CD4-positive, CD25-positive, alpha-beta regulatory T cell (primary cell): ENCODE measurements at regions not wholly inside any gene's neighbourhood (a gene's known extent, or its start where the extent isn't known, plus 50 kb on each side); places are given as distances from the start of the nearest gene placed in this dataset.
A peak's percentile ranks its signal among the peaks of the same experiment; 100 is the strongest.

Source experiments
- ATAC-seq, 2 donors: fragments of 150-1000 bp; cut with Tn5 transposase; one replicate each; pipeline ENCODE4 v1.10.0; 2021; ENCODE audit warnings: low read depth in 2 of 2, moderate number of reproducible peaks in 2 of 2, moderate library complexity in 1 of 2
- DNase-seq, 3 donors: peaks; one replicate each; pipeline versions ENCODE4 v3.0.0 to v3.0.0-alpha.2; 2012 to 2022; ENCODE audit warnings: mixed read lengths in 1 of 3
- H3K27ac ChIP-seq: one replicate; pipeline ENCODE4 v1.7.0; 2013; ENCODE audit warnings: mild to moderate bottlenecking, low read length; ENCODE audit not compliant: insufficient read depth, poor library complexity, severe bottlenecking
- H3K27me3 ChIP-seq: one replicate; pipeline ENCODE4 v1.7.0; 2013; ENCODE audit warnings: low read length; ENCODE audit not compliant: control insufficient read depth, insufficient read depth
- H3K36me3 ChIP-seq: one replicate; pipeline ENCODE4 v1.7.0; 2013; ENCODE audit warnings: mild to moderate bottlenecking, low read length, moderate library complexity; ENCODE audit not compliant: control insufficient read depth, insufficient read depth
- H3K4me1 ChIP-seq: 2 replicates; pipeline ENCODE4 v1.7.0; 2013; ENCODE audit warnings: mild to moderate bottlenecking, low read length; ENCODE audit not compliant: insufficient read depth, control insufficient read depth, poor library complexity, severe bottlenecking
- H3K4me3 ChIP-seq: one replicate; pipeline ENCODE4 v1.7.0; 2013; ENCODE audit warnings: low read depth, mild to moderate bottlenecking, low read length, moderate library complexity
- H3K9me3 ChIP-seq, 2 experiments: 1 replicate in 1 of 2; 2 replicates in 1 of 2; pipeline ENCODE4 v1.7.0; 2013; ENCODE audit warnings: low read length in 2 of 2, mild to moderate bottlenecking in 1 of 2, moderate library complexity in 1 of 2; ENCODE audit not compliant: control insufficient read depth in 2 of 2
- H3K27ac Mint-ChIP-seq, 3 donors: one replicate each; pipeline ENCODE4 v1.8.0; 2020 to 2022; ENCODE audit warnings: mild to moderate bottlenecking in 3 of 3, mixed read lengths in 3 of 3, moderate library complexity in 2 of 3
- H3K27me3 Mint-ChIP-seq: one replicate; pipeline ENCODE4 v1.8.0; 2022; ENCODE audit warnings: mild to moderate bottlenecking, mixed read lengths
- H3K36me3 Mint-ChIP-seq: one replicate; pipeline ENCODE4 v1.8.0; 2020; ENCODE audit warnings: mixed read lengths
- H3K4me1 Mint-ChIP-seq, 4 donors: one replicate each; pipeline ENCODE4 v1.8.0; 2020 to 2022; ENCODE audit warnings: mixed read lengths in 4 of 4, mild to moderate bottlenecking in 1 of 4
- H3K4me3 Mint-ChIP-seq, 4 donors: one replicate each; pipeline ENCODE4 v1.8.0; 2020 to 2022; ENCODE audit warnings: mild to moderate bottlenecking in 4 of 4, mixed read lengths in 4 of 4, moderate library complexity in 3 of 4
- H3K9me3 Mint-ChIP-seq, 7 donors: one replicate each; pipeline ENCODE4 v1.8.0; 2020 to 2022; ENCODE audit warnings: mixed read lengths in 7 of 7, mild to moderate bottlenecking in 3 of 7, moderate library complexity in 2 of 7

DNA sequence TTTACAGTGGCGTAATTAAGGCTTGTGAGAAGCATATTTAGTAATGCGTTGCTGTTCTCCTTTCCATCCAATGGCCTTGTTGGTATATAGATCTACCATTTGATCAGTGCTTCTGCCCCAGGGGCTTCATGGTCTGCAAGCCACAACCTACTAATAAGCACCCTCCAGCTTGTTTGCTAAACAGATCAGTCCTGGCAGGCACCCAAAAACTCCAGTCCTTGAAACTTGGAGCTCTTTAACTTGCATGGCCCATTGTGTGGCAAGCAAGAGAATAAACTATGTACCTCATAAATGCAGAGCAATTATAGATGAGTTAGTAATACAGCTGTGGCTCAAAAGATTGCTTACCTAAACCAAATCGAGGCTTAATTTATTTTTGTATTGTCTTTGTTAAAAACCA, 158.5 kb downstream of the FTCDNL1 start:
- no peaks in the 10 kb centered on the region for H3K27me3 ChIP-seq
- no peaks in the 10 kb centered on the region for H3K36me3 Mint-ChIP-seq
- no peaks in the 10 kb centered on the region for H3K36me3 ChIP-seq
- peaks cover 0 to 3% (median 0%) of the 10 kb centered on the region in 7 donors for H3K9me3 Mint-ChIP-seq
- ATAC-seq: no peak
- peaks cover 5% of the 10 kb centered on the region for H3K27me3 Mint-ChIP-seq
- H3K9me3 ChIP-seq: no peaks in the 10 kb centered on the region
- H3K4me3 Mint-ChIP-seq: no peak overlapping the region
- H3K27ac ChIP-seq: no peak overlapping the region
- no peak overlapping the region for H3K4me3 ChIP-seq
- H3K4me1 ChIP-seq: no peaks in the 10 kb centered on the region
- no peak overlapping the region for H3K27ac Mint-ChIP-seq
- H3K4me1 Mint-ChIP-seq: no peaks in the 10 kb centered on the region
- DNase-seq: no peak

DNA sequence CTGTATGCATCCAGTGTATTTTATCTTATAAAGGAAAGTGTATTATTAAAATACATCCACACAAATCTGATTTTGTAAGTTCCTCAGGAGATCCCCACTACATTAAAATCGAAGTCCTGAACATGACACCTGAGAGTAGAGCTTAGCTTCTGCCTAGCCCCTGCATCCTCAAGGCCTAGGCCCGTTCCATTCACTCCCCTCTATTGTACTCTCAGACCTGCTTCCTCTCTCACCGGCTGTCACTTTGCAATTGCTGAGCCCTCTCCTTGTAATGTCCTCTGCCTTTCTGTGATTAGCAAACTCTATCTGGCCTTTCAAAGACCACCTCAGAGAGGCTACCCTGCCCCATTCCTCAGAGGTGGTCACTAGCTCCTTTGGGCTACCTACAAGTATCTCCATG, 160.8 kb downstream of the FTCDNL1 start:
- Histone ChIP-seq H3K4me3 (no peak overlapping the region), H3K9me3 (no peaks in the 10 kb centered on the region), H3K27me3 (no peaks in the 10 kb centered on the region), H3K36me3 (no peaks in the 10 kb centered on the region), H3K27ac (no peak overlapping the region), H3K4me1 (no peaks in the 10 kb centered on the region)
- peaks cover 0 to 3% (median 0%) of the 10 kb centered on the region in 7 donors for H3K9me3 Mint-ChIP-seq
- H3K4me3 Mint-ChIP-seq: no peak overlapping the region
- DNase-seq (no peak), ATAC-seq (no peak)
- no peak overlapping the region for H3K27ac Mint-ChIP-seq
- H3K36me3 Mint-ChIP-seq: no peaks in the 10 kb centered on the region
- H3K27me3 Mint-ChIP-seq: peaks cover 5% of the 10 kb centered on the region
- peaks cover 0 to 5% (median under 1%) of the 10 kb centered on the region in 4 donors for H3K4me1 Mint-ChIP-seq

DNA sequence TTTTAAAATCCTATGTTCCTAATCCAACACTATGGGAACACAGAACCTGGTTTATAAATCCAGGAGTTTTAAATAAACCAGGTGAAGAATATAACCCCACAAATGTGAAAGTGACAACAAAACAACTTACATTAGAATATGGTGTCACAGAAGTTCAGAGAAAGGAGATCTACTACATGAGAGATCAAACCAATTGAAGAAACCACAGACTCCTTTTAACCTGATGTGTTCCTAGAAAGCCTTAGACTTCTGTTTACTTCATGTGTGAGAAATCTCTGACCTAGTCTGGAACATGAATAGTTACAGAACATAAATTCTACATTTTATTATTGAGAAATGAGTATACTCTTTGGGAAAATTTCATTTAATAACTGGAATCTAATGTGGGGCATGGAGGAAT, 165.3 kb downstream of the FTCDNL1 start:
- H3K36me3 ChIP-seq: no peaks in the 10 kb centered on the region
- Mint-ChIP-seq H3K27ac (no peak overlapping the region), H3K27me3 (no peaks in the 10 kb centered on the region), H3K36me3 (no peaks in the 10 kb centered on the region), H3K4me1 (peaks cover 0 to 8% (median 2%) of the 10 kb centered on the region in 4 donors), H3K9me3 (peaks cover 0 to 2% (median 0%) of the 10 kb centered on the region in 7 donors), H3K4me3 (no peak overlapping the region)
- no peak overlapping the region for H3K27ac ChIP-seq
- no peaks in the 10 kb centered on the region for H3K4me1 ChIP-seq
- DNase-seq (peak in 1 of 3 donors; percentile 31), ATAC-seq (no peak)
- no peak overlapping the region for H3K4me3 ChIP-seq
- H3K9me3 ChIP-seq: no peaks in the 10 kb centered on the region
- no peaks in the 10 kb centered on the region for H3K27me3 ChIP-seq

DNA sequence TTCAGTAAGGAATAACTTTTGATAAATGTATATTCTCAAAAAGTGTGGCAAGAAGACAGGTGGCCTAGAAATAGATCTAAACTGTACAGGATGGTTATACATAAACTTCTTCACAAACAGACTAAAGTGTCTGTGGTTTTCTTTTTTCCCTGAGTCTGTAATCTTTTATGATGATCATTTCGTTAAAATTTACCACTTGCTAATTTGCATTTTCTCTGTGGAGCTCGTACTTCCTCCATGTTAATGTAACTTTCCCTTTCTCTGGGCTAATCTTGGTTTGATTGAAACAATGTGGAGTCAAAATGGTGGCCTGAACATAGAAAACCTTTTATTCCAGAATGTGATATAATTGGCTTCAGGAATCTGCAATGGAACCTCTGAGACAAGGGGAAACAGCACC, 166.2 kb downstream of the FTCDNL1 start:
- H3K36me3 Mint-ChIP-seq: no peaks in the 10 kb centered on the region
- Histone ChIP-seq H3K36me3 (no peaks in the 10 kb centered on the region), H3K4me3 (no peak overlapping the region), H3K9me3 (no peaks in the 10 kb centered on the region), H3K27ac (no peak overlapping the region), H3K27me3 (no peaks in the 10 kb centered on the region), H3K4me1 (no peaks in the 10 kb centered on the region)
- no peak overlapping the region for H3K4me3 Mint-ChIP-seq
- H3K4me1 Mint-ChIP-seq: peaks cover 0 to 8% (median 2%) of the 10 kb centered on the region in 4 donors
- H3K27me3 Mint-ChIP-seq: no peaks in the 10 kb centered on the region
- no peak overlapping the region for H3K27ac Mint-ChIP-seq
- DNase-seq: no peak
- ATAC-seq: no peak
- H3K9me3 Mint-ChIP-seq: peaks cover 0 to 2% (median 0%) of the 10 kb centered on the region in 7 donors

DNA sequence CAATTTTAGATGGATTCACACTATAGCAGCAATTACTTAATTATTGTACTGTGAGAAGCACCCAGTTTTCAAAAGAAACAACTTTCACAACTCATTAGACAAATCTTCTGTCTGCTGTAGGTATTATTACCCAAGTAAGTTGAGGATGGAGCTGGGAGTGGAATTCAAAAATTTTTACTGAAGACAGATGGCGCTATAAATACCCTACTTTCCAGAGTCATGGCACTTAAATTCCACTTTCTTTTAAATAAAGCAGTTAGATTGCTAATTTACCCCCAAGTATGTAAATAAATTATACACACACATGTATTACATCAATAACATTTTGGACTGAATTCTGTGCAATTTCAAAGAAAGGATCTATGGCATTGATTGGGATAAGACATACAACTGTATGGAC, 166.8 kb downstream of the FTCDNL1 start:
- no peak overlapping the region for H3K27ac Mint-ChIP-seq
- H3K36me3 Mint-ChIP-seq: no peaks in the 10 kb centered on the region

DNA sequence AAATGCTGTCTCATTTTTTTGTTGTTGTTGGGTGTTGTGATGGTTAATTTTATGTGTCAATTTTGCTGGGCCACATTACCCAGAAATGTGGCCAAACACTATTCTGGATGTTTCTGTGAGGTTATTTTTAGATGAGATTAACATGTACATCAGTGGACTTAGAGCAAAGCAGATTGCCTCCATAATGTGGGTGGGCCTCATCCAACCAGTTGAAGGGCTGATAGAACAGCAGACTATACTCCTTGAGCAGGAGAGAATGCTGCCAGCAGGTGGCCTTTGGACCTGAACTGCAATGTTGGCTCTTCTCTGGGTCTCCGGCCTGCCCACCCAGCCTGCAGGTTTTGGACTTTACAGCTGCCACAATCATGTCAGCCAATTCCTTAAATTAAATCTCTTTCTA, 169.0 kb downstream of the FTCDNL1 start:
- Mint-ChIP-seq H3K4me1 (peaks cover 0 to 8% (median 2%) of the 10 kb centered on the region in 4 donors), H3K36me3 (no peaks in the 10 kb centered on the region), H3K4me3 (no peak overlapping the region), H3K27me3 (peaks cover 5% of the 10 kb centered on the region), H3K9me3 (peaks cover 0 to 2% (median 0%) of the 10 kb centered on the region in 7 donors), H3K27ac (no peak overlapping the region)
- H3K4me1 ChIP-seq: no peaks in the 10 kb centered on the region
- H3K36me3 ChIP-seq: no peaks in the 10 kb centered on the region
- ATAC-seq: no peak
- H3K27ac ChIP-seq: no peak overlapping the region
- H3K9me3 ChIP-seq: no peaks in the 10 kb centered on the region
- H3K27me3 ChIP-seq: no peaks in the 10 kb centered on the region
- no peak overlapping the region for H3K4me3 ChIP-seq
- DNase-seq: no peak

More for the DNA sequence above, 166.8 kb downstream of the FTCDNL1 start:
- no peaks in the 10 kb centered on the region for H3K36me3 ChIP-seq
- ATAC-seq (no peak), DNase-seq (no peak)
- H3K4me3 ChIP-seq: no peak overlapping the region
- H3K9me3 ChIP-seq: no peaks in the 10 kb centered on the region
- no peak overlapping the region for H3K4me3 Mint-ChIP-seq
- peaks cover 0 to 2% (median 0%) of the 10 kb centered on the region in 7 donors for H3K9me3 Mint-ChIP-seq
- H3K27ac ChIP-seq: no peak overlapping the region
- no peaks in the 10 kb centered on the region for H3K27me3 ChIP-seq
- H3K27me3 Mint-ChIP-seq: no peaks in the 10 kb centered on the region
- peaks cover 0 to 8% (median 2%) of the 10 kb centered on the region in 4 donors for H3K4me1 Mint-ChIP-seq
- no peaks in the 10 kb centered on the region for H3K4me1 ChIP-seq

DNA sequence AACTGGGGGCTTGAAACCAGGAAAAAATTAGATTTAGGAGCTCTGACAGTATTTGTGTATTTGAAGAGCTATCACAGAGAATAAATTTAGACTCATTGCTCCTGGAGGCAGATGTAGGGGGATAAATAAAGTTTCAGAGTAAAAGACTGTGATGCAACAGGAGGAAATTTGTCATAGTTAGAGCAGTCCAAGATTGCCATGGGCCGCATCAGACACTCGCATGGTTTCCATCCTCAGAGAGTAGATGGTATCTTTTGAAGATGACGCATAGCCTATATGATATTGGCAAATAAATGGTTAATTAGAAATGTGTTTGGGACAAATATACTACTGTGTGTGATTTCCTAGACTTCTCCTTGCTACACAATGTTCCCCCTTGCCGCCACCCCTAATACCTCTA, 170.5 kb downstream of the FTCDNL1 start:
- Mint-ChIP-seq H3K27ac (no peak overlapping the region), H3K4me3 (no peak overlapping the region)
- no peak for ATAC-seq

DNA sequence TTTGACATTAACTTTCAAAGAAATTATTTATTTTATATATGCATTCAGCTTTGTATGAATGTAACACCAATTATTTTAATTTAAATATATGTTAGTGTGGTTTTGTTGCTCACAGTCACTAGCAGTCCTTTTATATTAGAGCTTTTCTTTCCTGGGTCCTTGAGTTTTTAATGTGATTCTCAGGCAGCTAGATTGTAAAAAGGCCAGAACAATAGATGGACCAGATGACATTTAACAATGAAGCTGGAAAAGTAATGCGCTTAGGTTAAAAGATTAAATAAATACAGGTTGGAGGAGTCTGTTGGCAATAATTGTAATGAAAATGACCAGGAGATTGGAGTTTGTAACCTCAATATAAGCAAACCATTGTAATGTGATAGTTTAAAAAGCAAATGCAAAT, 171.1 kb downstream of the FTCDNL1 start:
- Histone ChIP-seq H3K4me1 (no peaks in the 10 kb centered on the region), H3K27me3 (no peaks in the 10 kb centered on the region), H3K27ac (no peak overlapping the region), H3K9me3 (no peaks in the 10 kb centered on the region), H3K36me3 (no peaks in the 10 kb centered on the region), H3K4me3 (no peak overlapping the region)
- Mint-ChIP-seq H3K9me3 (peaks cover 0 to 2% (median 0%) of the 10 kb centered on the region in 7 donors), H3K36me3 (no peaks in the 10 kb centered on the region), H3K27me3 (peaks cover 5% of the 10 kb centered on the region), H3K27ac (no peak overlapping the region), H3K4me1 (peaks cover 0 to 2% (median under 1%) of the 10 kb centered on the region in 4 donors), H3K4me3 (no peak overlapping the region)
- DNase-seq (no peak), ATAC-seq (no peak)

More for the DNA sequence above, 170.5 kb downstream of the FTCDNL1 start:
- H3K9me3 Mint-ChIP-seq: peaks cover 0 to 2% (median 0%) of the 10 kb centered on the region in 7 donors
- Histone ChIP-seq H3K27me3 (no peaks in the 10 kb centered on the region), H3K9me3 (no peaks in the 10 kb centered on the region), H3K36me3 (no peaks in the 10 kb centered on the region), H3K4me3 (no peak overlapping the region), H3K27ac (no peak overlapping the region), H3K4me1 (no peaks in the 10 kb centered on the region)
- H3K36me3 Mint-ChIP-seq: no peaks in the 10 kb centered on the region
- H3K27me3 Mint-ChIP-seq: peaks cover 5% of the 10 kb centered on the region
- peaks cover 0 to 6% (median 1%) of the 10 kb centered on the region in 4 donors for H3K4me1 Mint-ChIP-seq
- DNase-seq: no peak
